SK-N-SH (cell line): ENCODE measurements at regions not wholly inside any gene's neighbourhood (a gene's known extent, or its start where the extent isn't known, plus 50 kb on each side); places are given as distances from the start of the nearest gene placed in this dataset.

Experiments
- CTCF ChIA-PET: fragments of 300-600, 350-600 bp; formaldehyde crosslinking; extraction: SDS; loops from one replicate; lab custom pipeline; 2021; lab: Yijun Ruan, JAX
- POLR2A ChIA-PET: fragments of 350-600 bp; sonication (Branson Sonifier 250); formaldehyde crosslinking; extraction: SDS; loops from one replicate; lab custom pipeline; 2020; ENCODE audit warnings: antibody characterized with exemption, inconsistent platforms; lab: Yijun Ruan, JAX
- DNase-seq: peaks from one replicate; pipeline ENCODE4 v3.0.0; 2012
- H2AFZ ChIP-seq: fragments of 200-600 bp; sonication (generic); 2 replicates; pipeline ENCODE4 v1.8.1; 2016; ENCODE audit warnings: antibody characterized with exemption, mild to moderate bottlenecking, low read depth
- H3F3A ChIP-seq: fragments of 200-600 bp; sonication (generic); replicated peaks from 2 replicates; pipeline ENCODE3; 2016; ENCODE audit warnings: antibody characterized with exemption, mild to moderate bottlenecking; ENCODE audit not compliant: insufficient read depth
- H3K27ac ChIP-seq, 2 experiments: fragments of 200-500 bp in 1 of 2; fragments of 200-600 bp in 1 of 2; sonication (Bioruptor generic) in 1 of 2; sonication (generic), shearing (Covaris generic) in 1 of 2; 2 replicates each; pipeline versions ENCODE4 v1.5.1 to v1.6.1; 2014 to 2016; ENCODE audit warnings: low read depth in 2 of 2, inconsistent platforms in 1 of 2, low read length in 1 of 2, mild to moderate bottlenecking in 1 of 2, mixed read lengths in 1 of 2
- H3K27me3 ChIP-seq: fragments of 200-600 bp; sonication (generic), shearing (Covaris generic); 2 replicates; pipeline ENCODE4 v1.6.1; 2016; ENCODE audit warnings: mixed run types; ENCODE audit not compliant: insufficient read depth
- H3K36me3 ChIP-seq, 2 experiments: fragments of 200-500 bp in 1 of 2; fragments of 200-600 bp in 1 of 2; sonication (Bioruptor generic) in 1 of 2; sonication (generic) in 1 of 2; replicated peaks in 1 of 2; 2 replicates each; pipeline versions ENCODE3 to v1.5.1; 2014 to 2016; ENCODE audit warnings: low read length in 1 of 2, mild to moderate bottlenecking in 1 of 2; ENCODE audit not compliant: insufficient read depth in 2 of 2, control insufficient read depth in 1 of 2
- H3K4me1 ChIP-seq, 2 experiments: fragments of 200-500 bp in 1 of 2; fragments of 200-600 bp in 1 of 2; sonication (Bioruptor generic) in 1 of 2; sonication (generic), shearing (Covaris generic) in 1 of 2; 2 replicates each; pipeline versions ENCODE4 v1.5.1 to v1.6.1; 2014 to 2016; ENCODE audit warnings: low read depth in 1 of 2, low read length in 1 of 2, mixed run types in 1 of 2; ENCODE audit not compliant: insufficient read depth in 2 of 2, control insufficient read depth in 1 of 2
- H3K4me2 ChIP-seq: fragments of 200-600 bp; sonication (generic), shearing (Covaris generic); 2 replicates; pipeline ENCODE4 v1.6.1; 2017; ENCODE audit warnings: mixed run types
- H3K4me3 ChIP-seq, 2 experiments: fragments of 200-500 bp in 1 of 2; fragments of 200-600 bp in 1 of 2; sonication (Bioruptor generic) in 1 of 2; sonication (generic), shearing (Covaris generic) in 1 of 2; 2 replicates each; pipeline versions ENCODE4 v1.5.1 to v1.8.1; 2014 to 2016; ENCODE audit warnings: low read depth in 2 of 2, inconsistent platforms in 1 of 2, low read length in 1 of 2, mild to moderate bottlenecking in 1 of 2, mixed read lengths in 1 of 2, moderate library complexity in 1 of 2
- H3K79me2 ChIP-seq: fragments of 200-600 bp; sonication (generic); 2 replicates; pipeline ENCODE4 v1.8.1; 2017; ENCODE audit warnings: mild to moderate bottlenecking; ENCODE audit not compliant: insufficient read depth
- H3K9ac ChIP-seq: fragments of 200-600 bp; sonication (generic); 2 replicates; pipeline ENCODE4 v1.6.1; 2017; ENCODE audit warnings: mixed run types
- H3K9me2 ChIP-seq: fragments of 200-600 bp; sonication (generic); 2 replicates; pipeline ENCODE4 v1.6.1; 2017; ENCODE audit warnings: mixed run types
- H3K9me3 ChIP-seq: fragments of 200-600 bp; sonication (generic); 2 replicates; pipeline ENCODE4 v1.6.1; 2017; ENCODE audit warnings: mixed run types, mild to moderate bottlenecking, moderate library complexity
- H4K20me1 ChIP-seq: fragments of 200-600 bp; sonication (generic); 2 replicates; pipeline ENCODE4 v1.6.1; 2017; ENCODE audit warnings: mild to moderate bottlenecking, mixed run types; ENCODE audit not compliant: insufficient read depth
- CHD2 ChIP-seq: fragments of 150-350 bp; IDR thresholded peaks from 2 replicates; pipeline ENCODE4 v1.6.1; 2018; ENCODE audit warnings: low read length; ENCODE audit not compliant: partially characterized antibody
- ELF1 ChIP-seq: IDR thresholded peaks from 2 replicates; pipeline ENCODE4 v1.4.0; 2012
- EZH2phosphoT487 ChIP-seq: fragments of 200-600 bp; sonication (generic); IDR thresholded peaks from 2 replicates; pipeline ENCODE4 v1.6.1; 2017; ENCODE audit warnings: low read depth, mixed run types, mild to moderate bottlenecking, antibody characterized with exemption, moderate library complexity, borderline replicate concordance
- FOXM1 ChIP-seq: IDR thresholded peaks from 2 replicates; pipeline ENCODE4 v1.4.0; 2012; ENCODE audit warnings: low read depth, mild to moderate bottlenecking
- GATA2 ChIP-seq: sonication (generic); formaldehyde crosslinking; IDR thresholded peaks from 2 replicates; pipeline ENCODE4 v1.5.0; 2020; ENCODE audit warnings: mild to moderate bottlenecking, missing genetic modification reagents
- JUND ChIP-seq: IDR thresholded peaks from 2 replicates; pipeline ENCODE4 v1.4.0; 2012
- NRF1 ChIP-seq: IDR thresholded peaks from 2 replicates; pipeline ENCODE4 v1.6.1; 2012; ENCODE audit warnings: low read depth, mild to moderate bottlenecking, low read length
- PBX3 ChIP-seq: IDR thresholded peaks from 2 replicates; pipeline ENCODE4; 2012
- RAD21 ChIP-seq: IDR thresholded peaks from 2 replicates; pipeline ENCODE4 v1.6.1; 2012; ENCODE audit warnings: mild to moderate bottlenecking, low read length
- RFX5 ChIP-seq: IDR thresholded peaks from 2 replicates; pipeline ENCODE4 v1.6.1; 2012; ENCODE audit warnings: mild to moderate bottlenecking, improper control_type of control experiment, low read length
- USF1 ChIP-seq: IDR thresholded peaks from 2 replicates; pipeline ENCODE4 v1.4.0; 2012; ENCODE audit warnings: low read depth, borderline replicate concordance
- WGBS: methylation state at CpG from one replicate; pipeline ENCODE4 v1.1.6; 2017; ENCODE audit warnings: low lambda C conversion rate; 5-methylcytosine and 5-hydroxymethylcytosine counted together
- TF ChIP-seq, protein P1 (sequence below): fragments of 150-350 bp; IDR thresholded peaks from 2 replicates; pipeline ENCODE4 v1.6.1; 2016; ENCODE audit warnings: mild to moderate bottlenecking, low read depth, low read length
- TF ChIP-seq, protein P2 (sequence below): fragments of 150-350 bp; IDR thresholded peaks from 2 replicates; pipeline ENCODE4 v1.6.1; 2017; ENCODE audit warnings: antibody characterized with exemption, low read length, low read depth, borderline replicate concordance

DNA sequence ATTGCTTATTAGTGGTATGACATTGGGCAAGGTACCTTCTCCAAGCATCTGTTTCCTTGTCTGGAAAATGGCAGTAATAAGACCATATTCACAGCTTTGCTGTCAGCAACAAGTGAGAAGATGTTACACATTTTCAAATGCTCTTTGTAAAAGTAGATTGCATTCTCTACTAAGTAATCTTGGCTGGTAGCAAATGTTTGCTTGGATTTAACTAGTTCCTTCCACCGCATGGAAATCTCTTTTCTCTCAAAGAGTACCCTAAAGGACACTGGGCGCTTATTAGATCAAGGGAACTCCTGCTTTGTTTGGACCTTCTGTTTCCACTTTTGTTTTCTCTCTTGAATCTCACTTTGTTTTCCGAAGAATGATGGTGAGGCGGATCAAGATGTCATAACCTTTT, 185.2 kb upstream of the BMPER start:
- H3K9me3 ChIP-seq: no peaks in the 10 kb centered on the region
- H3K4me3 ChIP-seq: no peak overlapping the region
- no peak for TF ChIP-seq NRF1
- no peak for TF ChIP-seq USF1
- TF ChIP-seq RAD21: no peak
- TF ChIP-seq, all 33 proteins: peak for 0
- Histone ChIP-seq H3K9ac (no peak overlapping the region), H3K9me2 (no peaks in the 10 kb centered on the region), H3K36me3 (no peaks in the 10 kb centered on the region), H3K4me2 (no peak overlapping the region), H3K4me1 (peaks cover 9 to 21% of the 10 kb centered on the region in 2 experiments), H3K79me2 (no peaks in the 10 kb centered on the region), H3K27me3 (no peaks in the 10 kb centered on the region), H2AFZ (no peak overlapping the region), H4K20me1 (no peaks in the 10 kb centered on the region), H3F3A (no peaks in the 10 kb centered on the region), H3K27ac (no peak overlapping the region)
- POLR2A ChIA-PET: no interaction called here
- CTCF ChIA-PET: interaction anchor here (0.6 to 2.0 kb wide), 2 partner anchors 31 to 213 kb away, joined by 3 to 7 read pairs; no protein-coding TSS in a partner anchor
- DNase-seq: no peak
- WGBS: 92% methylated on average over 4 of the region's 4 CpGs

- Histone ChIP-seq H3K9ac (no peak overlapping the region), H3K79me2 (no peaks in the 10 kb centered on the region), H3K27ac (no peak overlapping the region), H3K4me1 (peaks cover 9 to 27% of the 10 kb centered on the region in 2 experiments), H4K20me1 (no peaks in the 10 kb centered on the region), H3K4me3 (no peak overlapping the region), H3K27me3 (no peaks in the 10 kb centered on the region), H3K36me3 (no peaks in the 10 kb centered on the region), H2AFZ (no peak overlapping the region), H3F3A (no peaks in the 10 kb centered on the region), H3K9me3 (no peaks in the 10 kb centered on the region), H3K4me2 (no peak overlapping the region), H3K9me2 (no peaks in the 10 kb centered on the region)
- no peak for DNase-seq
- TF ChIP-seq FOXM1 (no peak), ELF1 (no peak)
- TF ChIP-seq, protein P1, sequence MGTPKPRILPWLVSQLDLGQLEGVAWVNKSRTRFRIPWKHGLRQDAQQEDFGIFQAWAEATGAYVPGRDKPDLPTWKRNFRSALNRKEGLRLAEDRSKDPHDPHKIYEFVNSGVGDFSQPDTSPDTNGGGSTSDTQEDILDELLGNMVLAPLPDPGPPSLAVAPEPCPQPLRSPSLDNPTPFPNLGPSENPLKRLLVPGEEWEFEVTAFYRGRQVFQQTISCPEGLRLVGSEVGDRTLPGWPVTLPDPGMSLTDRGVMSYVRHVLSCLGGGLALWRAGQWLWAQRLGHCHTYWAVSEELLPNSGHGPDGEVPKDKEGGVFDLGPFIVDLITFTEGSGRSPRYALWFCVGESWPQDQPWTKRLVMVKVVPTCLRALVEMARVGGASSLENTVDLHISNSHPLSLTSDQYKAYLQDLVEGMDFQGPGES: no peak
- WGBS: 82% methylated on average over 3 of the region's 3 CpGs
- ChIA-PET POLR2A (no interaction called here), CTCF (interaction anchor here (0.6 to 2.3 kb wide), 5 partner anchors 30 to 477 kb away, joined by 3 to 8 read pairs (median 3); no protein-coding TSS in a partner anchor)
Observed at GRCh38 chr7:33720870-33721269, 184.5 kb upstream of the BMPER start.

- H3K27ac ChIP-seq: peak overlapping the region; percentile 33 to 77
- H3K4me2 ChIP-seq: peak overlapping the region; percentile 67
- CTCF ChIA-PET: interaction anchor here (0.7 to 4.2 kb wide), 9 partner anchors 10 to 536 kb away, joined by 3 to 15 read pairs (median 7); no protein-coding TSS in a partner anchor
- no peaks in the 10 kb centered on the region for H3K79me2 ChIP-seq
- DNase-seq: no peak
- H3K4me1 ChIP-seq: peaks cover 9 to 27% of the 10 kb centered on the region in 2 experiments
- WGBS: 52% methylated on average over 4 of the region's 4 CpGs
- no peaks in the 10 kb centered on the region for H3K27me3 ChIP-seq
- H3K9me2 ChIP-seq: no peaks in the 10 kb centered on the region
- H3K9ac ChIP-seq: no peak overlapping the region
- H4K20me1 ChIP-seq: no peaks in the 10 kb centered on the region
- H3K4me3 ChIP-seq: no peak overlapping the region; a peak in 1 of 4 replicates
- no peaks in the 10 kb centered on the region for H3F3A ChIP-seq
- POLR2A ChIA-PET: no interaction called here
- no peaks in the 10 kb centered on the region for H3K9me3 ChIP-seq
- H2AFZ ChIP-seq: no peak overlapping the region
- H3K36me3 ChIP-seq: no peaks in the 10 kb centered on the region
- TF ChIP-seq JUND (no peak), CHD2 (no peak), GATA2 (CRISPR knock-in tag) (no peak), PBX3 (no peak), ELF1 (no peak), RFX5 (no peak), EZH2phosphoT487 (no peak), USF1 (no peak)
- TF ChIP-seq, protein P1: no peak
- TF ChIP-seq, protein P2, sequence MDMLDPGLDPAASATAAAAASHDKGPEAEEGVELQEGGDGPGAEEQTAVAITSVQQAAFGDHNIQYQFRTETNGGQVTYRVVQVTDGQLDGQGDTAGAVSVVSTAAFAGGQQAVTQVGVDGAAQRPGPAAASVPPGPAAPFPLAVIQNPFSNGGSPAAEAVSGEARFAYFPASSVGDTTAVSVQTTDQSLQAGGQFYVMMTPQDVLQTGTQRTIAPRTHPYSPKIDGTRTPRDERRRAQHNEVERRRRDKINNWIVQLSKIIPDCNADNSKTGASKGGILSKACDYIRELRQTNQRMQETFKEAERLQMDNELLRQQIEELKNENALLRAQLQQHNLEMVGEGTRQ: no peak
Observed at GRCh38 chr7:33721895-33722294, 183.4 kb upstream of the BMPER start.
